ENCODE measurements at regions not wholly inside any gene's neighbourhood (a gene's known extent, or its start where the extent isn't known, plus 50 kb on each side); places are given as distances from the start of the nearest gene placed in this dataset.

DNA sequence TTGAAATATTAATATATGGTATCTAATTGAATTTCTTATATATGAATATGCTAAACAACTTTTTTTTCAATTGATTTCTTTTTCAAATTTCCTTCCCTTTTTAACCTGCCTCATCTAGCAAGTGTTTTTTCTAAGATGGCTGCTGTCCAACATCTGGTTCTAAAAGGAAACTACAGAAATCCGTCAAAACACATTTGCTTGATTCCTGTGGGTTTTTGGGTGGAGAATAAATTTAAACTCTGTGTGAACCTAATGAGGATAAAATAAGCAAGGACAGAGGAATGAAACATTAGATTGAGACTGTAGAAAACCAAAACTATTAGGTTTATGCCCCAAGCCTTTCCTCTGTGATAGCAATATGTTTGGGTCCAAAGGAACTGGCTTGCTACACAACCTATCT lies 75.5 kb upstream of the STARD3NL start:
- TF ChIP-seq, protein P1, sequence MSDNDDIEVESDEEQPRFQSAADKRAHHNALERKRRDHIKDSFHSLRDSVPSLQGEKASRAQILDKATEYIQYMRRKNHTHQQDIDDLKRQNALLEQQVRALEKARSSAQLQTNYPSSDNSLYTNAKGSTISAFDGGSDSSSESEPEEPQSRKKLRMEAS (IDR thresholded peaks at IDR 0.05; ENCODE audit: low read depth, low read length): no peak
- TF ChIP-seq JUND (IDR thresholded peaks at IDR 0.05; ENCODE audit: low read depth, low read length): no peak
- no peak for TF ChIP-seq SPI1 (IDR thresholded peaks at IDR 0.05; ENCODE audit: borderline replicate concordance, insufficient read depth, low read depth, low read length)
- TF ChIP-seq IKZF1 (conservative IDR thresholded peaks at IDR 0.05): no peak
- TF ChIP-seq RFX5 (IDR thresholded peaks at IDR 0.05; ENCODE audit: low read depth, low read length): no peak
- TF ChIP-seq E4F1 (IDR thresholded peaks at IDR 0.05; ENCODE audit: borderline replicate concordance, partially characterized antibody): no peak
- TF ChIP-seq KAT2A (conservative IDR thresholded peaks at IDR 0.05; ENCODE audit: control insufficient read depth, low read depth, low read length): no peak
- TF ChIP-seq ZBED1 (IDR thresholded peaks at IDR 0.05; ENCODE audit: borderline replicate concordance): no peak
- Histone ChIP-seq H3K79me2 (ENCODE audit: control insufficient read depth, insufficient read depth, low read length) (no peaks in the 10 kb centered on the region), H4K20me1 (ENCODE audit: control insufficient read depth, insufficient read depth) (no peaks in the 10 kb centered on the region), H3K4me2 (ENCODE audit: control insufficient read depth, insufficient read depth) (no peak overlapping the region), H2AFZ (ENCODE audit: control insufficient read depth, low read depth, low read length) (no peak overlapping the region), H3K4me1 (ENCODE audit: control insufficient read depth, insufficient read depth, low read length) (no peaks in the 10 kb centered on the region; the same call in 1 of the 2 replicates), H3K4me3 (no peak overlapping the region), H3K36me3 (ENCODE audit: control insufficient read depth in 2 of 2, insufficient read depth in 2 of 2, low read length in 1 of 2) (no peaks in the 10 kb centered on the region), H3K27me3 (replicated peaks in 1 of 2; ENCODE audit: control insufficient read depth in 2 of 2, insufficient read depth in 2 of 2, low read length in 1 of 2) (no peaks in the 10 kb centered on the region), H3K9ac (ENCODE audit: control insufficient read depth, insufficient read depth, low read length) (no peak overlapping the region), H3K9me3 (replicated peaks; ENCODE audit: control insufficient read depth, insufficient read depth, low read length) (peaks cover 3% of the 10 kb centered on the region), H3K27ac (ENCODE audit: control insufficient read depth, insufficient read depth) (no peak overlapping the region)
- 0% methylated on average over 1 of the region's 1 CpG for WGBS (ENCODE audit: insufficient coverage, insufficient replicate concordance, low lambda C conversion rate, missing lambda C conversion rate)
- intact Hi-C loops (cut with micrococcal nuclease; ENCODE audit: unreplicated experiment): no loop called here
- ChIA-PET RAD21 (ENCODE audit: unreplicated experiment) (interaction anchor here (1.4 kb wide), 1 partner anchor 121 kb away, joined by 9 read pairs; no protein-coding TSS in a partner anchor), POLR2A (no interaction called here), SMC1A (ENCODE audit: uncharacterized antibody, unreplicated experiment) (interaction anchor here (0.9 to 1.8 kb wide), 5 partner anchors 81 to 201 kb away, joined by 3 to 12 read pairs (median 3); partner anchors contain the start of gene SFRP4), CTCF (interaction anchor here (0.6 to 1.8 kb wide), 8 partner anchors 18 to 233 kb away, joined by 3 to 24 read pairs (median 5); no protein-coding TSS in a partner anchor)
- in situ Hi-C loops (cut with MboI): no loop called here
- FAIRE-seq: no peak
- no peak for DNase-seq (ENCODE audit: low read depth, low spot score)
- no peak for ATAC-seq
- BruUV-seq (replicated peaks): no TSS peak

All from GM12878 (cell line).